ENCODE measurements at regions not wholly inside any gene's neighbourhood (a gene's known extent, or its start where the extent isn't known, plus 50 kb on each side); places are given as distances from the start of the nearest gene placed in this dataset.

DNA sequence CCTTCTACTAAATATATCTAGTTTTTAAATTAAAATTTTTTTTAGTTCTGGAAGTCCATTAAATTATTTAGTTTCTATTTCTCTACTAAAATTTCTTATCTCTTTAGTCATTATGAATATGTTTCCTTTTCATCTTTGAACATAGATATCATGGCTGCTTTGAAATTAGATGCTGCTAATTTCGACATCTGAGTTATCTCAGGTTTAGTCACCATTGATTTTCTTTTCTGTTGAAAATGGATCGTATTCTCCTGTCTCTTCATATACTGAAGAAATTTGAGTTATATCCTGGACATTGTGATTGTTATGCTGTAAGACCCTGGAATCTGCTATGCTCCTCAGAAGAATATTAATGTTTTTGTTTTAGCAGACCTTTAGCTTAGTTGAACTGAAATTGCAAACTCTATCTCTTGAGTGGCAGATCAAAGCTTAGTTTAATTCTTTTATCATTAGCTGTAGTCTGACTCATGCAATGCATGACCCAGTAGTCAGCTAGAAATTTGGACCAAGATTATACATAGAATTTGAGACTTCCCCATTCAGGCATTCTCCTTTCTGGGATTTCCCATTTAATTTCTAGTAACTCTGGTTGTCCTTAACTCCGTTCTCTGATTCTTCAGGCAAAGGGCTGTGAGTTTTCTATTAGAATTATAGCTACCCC lies 439.8 kb upstream of the IL12A start:
- intact Hi-C loops (cut with DNase I): no loop called here
- WGBS, 2 donors: 83 to 85% methylated on average over 3 of the region's 3 CpGs
- DNase-seq (no peak), ATAC-seq (no peak)
- Histone ChIP-seq H3K36me3 (no peaks in the 10 kb centered on the region), H3K27me3 (no peaks in the 10 kb centered on the region), H3K9me3 (peaks cover 0 to 14% (median 0%) of the 10 kb centered on the region in 11 donors), H3K27ac (no peak overlapping the region), H3K4me1 (no peaks in the 10 kb centered on the region), H3K4me3 (no peak overlapping the region)
- TF ChIP-seq, protein P1, sequence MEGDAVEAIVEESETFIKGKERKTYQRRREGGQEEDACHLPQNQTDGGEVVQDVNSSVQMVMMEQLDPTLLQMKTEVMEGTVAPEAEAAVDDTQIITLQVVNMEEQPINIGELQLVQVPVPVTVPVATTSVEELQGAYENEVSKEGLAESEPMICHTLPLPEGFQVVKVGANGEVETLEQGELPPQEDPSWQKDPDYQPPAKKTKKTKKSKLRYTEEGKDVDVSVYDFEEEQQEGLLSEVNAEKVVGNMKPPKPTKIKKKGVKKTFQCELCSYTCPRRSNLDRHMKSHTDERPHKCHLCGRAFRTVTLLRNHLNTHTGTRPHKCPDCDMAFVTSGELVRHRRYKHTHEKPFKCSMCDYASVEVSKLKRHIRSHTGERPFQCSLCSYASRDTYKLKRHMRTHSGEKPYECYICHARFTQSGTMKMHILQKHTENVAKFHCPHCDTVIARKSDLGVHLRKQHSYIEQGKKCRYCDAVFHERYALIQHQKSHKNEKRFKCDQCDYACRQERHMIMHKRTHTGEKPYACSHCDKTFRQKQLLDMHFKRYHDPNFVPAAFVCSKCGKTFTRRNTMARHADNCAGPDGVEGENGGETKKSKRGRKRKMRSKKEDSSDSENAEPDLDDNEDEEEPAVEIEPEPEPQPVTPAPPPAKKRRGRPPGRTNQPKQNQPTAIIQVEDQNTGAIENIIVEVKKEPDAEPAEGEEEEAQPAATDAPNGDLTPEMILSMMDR (IDR thresholded peaks at IDR 0.05): no peak

DNA sequence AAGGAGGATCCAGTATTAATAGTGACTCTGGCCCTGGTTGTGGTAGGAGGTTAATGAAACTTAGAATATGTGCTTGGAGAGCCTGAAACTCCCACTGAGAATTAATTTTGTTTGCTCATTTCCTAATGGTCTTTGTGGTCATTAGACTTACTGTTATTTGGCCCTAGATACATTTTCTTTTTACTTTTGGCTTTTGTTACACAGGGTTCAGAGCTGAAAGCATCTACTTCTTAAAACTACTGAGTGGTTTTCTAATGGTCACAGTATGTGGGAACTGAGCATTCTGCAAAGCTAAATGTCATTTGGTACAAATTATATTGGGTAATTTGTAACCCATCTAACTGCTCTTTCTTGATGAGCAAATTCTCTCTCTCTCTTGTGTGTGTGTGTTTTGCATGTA lies 433.4 kb upstream of the IL12A start:
- no peak overlapping the region for H3K4me3 ChIP-seq
- ATAC-seq (no peak), DNase-seq (no peak)
- H3K36me3 ChIP-seq: no peaks in the 10 kb centered on the region
- intact Hi-C loops (cut with DNase I): no loop called here
- no peak overlapping the region for H3K27ac ChIP-seq
- H3K9me3 ChIP-seq: no peaks in the 10 kb centered on the region
- no peaks in the 10 kb centered on the region for H3K27me3 ChIP-seq
- H3K4me1 ChIP-seq: no peaks in the 10 kb centered on the region
- TF ChIP-seq, protein P1 (IDR thresholded peaks at IDR 0.05): no peak

DNA sequence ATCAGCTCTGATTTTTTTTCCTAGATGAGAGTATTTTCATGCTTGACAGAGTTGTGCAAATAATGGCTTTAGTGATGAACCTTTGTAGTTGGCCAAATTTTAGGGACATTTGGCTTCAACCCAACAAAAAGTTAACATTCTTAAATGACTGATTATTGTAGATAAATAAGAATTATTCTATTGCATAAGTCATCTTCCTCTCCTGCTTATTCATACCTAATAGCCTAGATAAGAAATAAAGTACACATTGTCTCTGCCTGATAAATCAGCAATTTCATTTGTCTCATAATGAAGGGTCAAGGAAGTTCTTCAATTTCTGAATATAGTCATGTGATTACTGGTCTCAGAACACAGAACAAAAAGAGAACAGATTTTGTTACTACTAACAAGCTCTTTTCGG lies 428.9 kb upstream of the IL12A start:
- DNase-seq (no peak), ATAC-seq (no peak)
- Histone ChIP-seq H3K27ac (no peak overlapping the region), H3K4me3 (no peak overlapping the region), H3K4me1 (no peaks in the 10 kb centered on the region), H3K9me3 (no peaks in the 10 kb centered on the region), H3K27me3 (no peaks in the 10 kb centered on the region), H3K36me3 (no peaks in the 10 kb centered on the region)
- intact Hi-C loops (cut with DNase I): no loop called here
- TF ChIP-seq, protein P1 (IDR thresholded peaks at IDR 0.05): no peak
- 90 to 91% methylated on average over 1 of the region's 1 CpG for WGBS, 2 donors

DNA sequence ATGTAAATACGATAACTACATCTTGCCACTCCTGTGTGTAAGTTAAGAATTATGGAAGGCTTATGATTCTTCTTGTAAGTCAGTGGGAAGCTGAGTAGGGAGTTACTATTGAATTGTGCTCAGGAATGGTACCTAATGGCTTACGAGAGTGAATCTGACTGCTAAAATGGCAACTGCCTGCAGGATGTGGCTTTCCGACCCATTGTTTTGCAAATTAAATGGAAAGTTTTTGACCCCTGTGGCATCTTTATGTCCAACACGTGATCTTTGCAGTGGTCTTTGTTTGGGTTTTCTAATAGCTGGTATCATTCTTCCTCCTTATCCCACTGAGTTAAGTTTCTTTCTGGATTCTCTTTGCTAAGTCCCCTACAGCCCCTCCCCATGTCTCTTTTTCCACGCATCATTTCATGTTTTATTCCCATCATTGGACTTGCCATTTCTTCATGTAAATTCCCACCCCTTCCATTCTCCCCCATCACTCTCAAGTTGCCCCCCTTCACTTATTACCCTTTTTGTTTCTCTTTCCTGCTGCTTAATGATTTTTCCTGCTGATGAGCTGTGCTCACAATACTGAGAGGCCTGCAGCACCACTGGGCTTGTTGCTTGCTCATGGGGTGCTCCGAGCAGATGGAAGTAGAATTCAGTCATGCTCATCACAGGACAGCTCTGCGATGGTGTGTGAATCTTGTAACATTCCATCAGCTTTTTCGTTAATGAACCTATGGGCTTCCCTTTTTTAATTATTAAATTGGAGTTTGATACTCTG lies 428.2 kb upstream of the IL12A start:
- intact Hi-C loops (cut with DNase I): no loop called here
- WGBS, 2 donors: 53 to 67% methylated on average over 8 of the region's 8 CpGs
- Histone ChIP-seq H3K4me3 (no peak overlapping the region), H3K4me1 (no peaks in the 10 kb centered on the region), H3K9me3 (no peaks in the 10 kb centered on the region), H3K27me3 (no peaks in the 10 kb centered on the region), H3K27ac (no peak overlapping the region), H3K36me3 (no peaks in the 10 kb centered on the region)
- DNase-seq (no peak), ATAC-seq (no peak)
- TF ChIP-seq, protein P1 (IDR thresholded peaks at IDR 0.05): no peak
